Testis (tissue), 2 donors: ENCODE measurements at regions not wholly inside any gene's neighbourhood (a gene's known extent, or its start where the extent isn't known, plus 50 kb on each side); places are given as distances from the start of the nearest gene placed in this dataset.

ENCODE experiments used
- POLR2A ChIP-seq: fragments of 450-650 bp; IDR thresholded peaks from one replicate; pipeline ENCODE4 v1.6.1; 2017; ENCODE audit warnings: antibody characterized with exemption, mild to moderate bottlenecking, moderate library complexity
- TF ChIP-seq, protein P1 (sequence below), 3 experiments: fragments of 450-650 bp in 2 of 3; fragments of 200-600 bp in 1 of 3; sonication (generic) in 1 of 3; IDR thresholded peaks; one replicate each; pipeline ENCODE4 v1.5.1; 2016 to 2019; ENCODE audit warnings: antibody characterized with exemption in 3 of 3, mild to moderate bottlenecking in 2 of 3, moderate library complexity in 1 of 3

DNA sequence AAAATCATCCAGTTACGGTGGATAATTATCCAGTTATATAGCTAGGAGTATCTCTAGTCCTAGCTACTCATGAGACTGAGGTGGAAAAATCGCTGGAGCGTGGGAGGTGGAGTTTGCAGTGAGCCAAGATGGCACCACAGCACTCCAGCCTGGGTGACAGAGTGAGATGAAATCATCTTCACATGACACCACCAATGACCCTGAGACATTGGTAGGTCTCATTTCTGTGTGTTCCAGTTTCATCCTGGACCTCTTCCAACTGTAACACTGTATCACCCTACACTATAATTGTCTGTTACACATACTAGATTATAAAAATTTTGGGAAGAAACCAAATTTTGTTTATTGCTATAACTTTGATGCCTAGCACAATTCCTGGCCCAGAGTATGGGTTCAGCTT, 446.8 kb downstream of the TMEM135 start:
- TF ChIP-seq, protein P1, sequence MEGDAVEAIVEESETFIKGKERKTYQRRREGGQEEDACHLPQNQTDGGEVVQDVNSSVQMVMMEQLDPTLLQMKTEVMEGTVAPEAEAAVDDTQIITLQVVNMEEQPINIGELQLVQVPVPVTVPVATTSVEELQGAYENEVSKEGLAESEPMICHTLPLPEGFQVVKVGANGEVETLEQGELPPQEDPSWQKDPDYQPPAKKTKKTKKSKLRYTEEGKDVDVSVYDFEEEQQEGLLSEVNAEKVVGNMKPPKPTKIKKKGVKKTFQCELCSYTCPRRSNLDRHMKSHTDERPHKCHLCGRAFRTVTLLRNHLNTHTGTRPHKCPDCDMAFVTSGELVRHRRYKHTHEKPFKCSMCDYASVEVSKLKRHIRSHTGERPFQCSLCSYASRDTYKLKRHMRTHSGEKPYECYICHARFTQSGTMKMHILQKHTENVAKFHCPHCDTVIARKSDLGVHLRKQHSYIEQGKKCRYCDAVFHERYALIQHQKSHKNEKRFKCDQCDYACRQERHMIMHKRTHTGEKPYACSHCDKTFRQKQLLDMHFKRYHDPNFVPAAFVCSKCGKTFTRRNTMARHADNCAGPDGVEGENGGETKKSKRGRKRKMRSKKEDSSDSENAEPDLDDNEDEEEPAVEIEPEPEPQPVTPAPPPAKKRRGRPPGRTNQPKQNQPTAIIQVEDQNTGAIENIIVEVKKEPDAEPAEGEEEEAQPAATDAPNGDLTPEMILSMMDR (IDR thresholded peaks at IDR 0.05) = no peak
- TF ChIP-seq POLR2A = no peak
